DND-41 (cell line): ENCODE measurements at regions not wholly inside any gene's neighbourhood (a gene's known extent, or its start where the extent isn't known, plus 50 kb on each side); places are given as distances from the start of the nearest gene placed in this dataset.

Experiments
- EZH2 ChIP-seq: IDR thresholded peaks from 3 replicates; pipeline ENCODE4 v1.6.1; 2012; ENCODE audit warnings: borderline replicate concordance, low read depth, mild to moderate bottlenecking, moderate library complexity, low read length, inconsistent platforms; ENCODE audit not compliant: severe bottlenecking
- TF ChIP-seq, protein P1 (sequence below): IDR thresholded peaks from 2 replicates; pipeline ENCODE4 v1.5.1; 2012; ENCODE audit warnings: borderline replicate concordance, low read length, moderate library complexity, mild to moderate bottlenecking; ENCODE audit not compliant: poor library complexity, severe bottlenecking; ENCODE audit errors: extremely low read depth

DNA sequence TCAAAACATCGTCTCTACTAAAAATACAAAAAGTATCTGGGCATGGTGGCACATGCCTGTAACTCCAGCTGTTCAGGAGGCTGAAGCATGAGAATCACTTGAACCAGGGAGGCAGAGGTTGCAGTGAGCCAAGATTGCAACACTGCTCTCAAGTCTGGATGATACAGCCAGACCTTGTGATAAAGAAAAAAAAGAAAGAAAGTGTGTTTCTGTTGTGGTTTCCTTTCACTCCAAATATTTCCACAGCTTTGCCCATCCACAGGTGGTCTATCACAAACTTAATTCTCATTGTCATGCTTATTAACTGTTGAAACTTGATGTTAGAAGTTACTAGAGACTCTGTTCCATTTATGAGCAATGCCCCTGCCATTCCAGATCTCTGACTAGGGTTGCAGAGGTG is 316.0 kb upstream of the SEMA3C start:
- TF ChIP-seq, protein P1, sequence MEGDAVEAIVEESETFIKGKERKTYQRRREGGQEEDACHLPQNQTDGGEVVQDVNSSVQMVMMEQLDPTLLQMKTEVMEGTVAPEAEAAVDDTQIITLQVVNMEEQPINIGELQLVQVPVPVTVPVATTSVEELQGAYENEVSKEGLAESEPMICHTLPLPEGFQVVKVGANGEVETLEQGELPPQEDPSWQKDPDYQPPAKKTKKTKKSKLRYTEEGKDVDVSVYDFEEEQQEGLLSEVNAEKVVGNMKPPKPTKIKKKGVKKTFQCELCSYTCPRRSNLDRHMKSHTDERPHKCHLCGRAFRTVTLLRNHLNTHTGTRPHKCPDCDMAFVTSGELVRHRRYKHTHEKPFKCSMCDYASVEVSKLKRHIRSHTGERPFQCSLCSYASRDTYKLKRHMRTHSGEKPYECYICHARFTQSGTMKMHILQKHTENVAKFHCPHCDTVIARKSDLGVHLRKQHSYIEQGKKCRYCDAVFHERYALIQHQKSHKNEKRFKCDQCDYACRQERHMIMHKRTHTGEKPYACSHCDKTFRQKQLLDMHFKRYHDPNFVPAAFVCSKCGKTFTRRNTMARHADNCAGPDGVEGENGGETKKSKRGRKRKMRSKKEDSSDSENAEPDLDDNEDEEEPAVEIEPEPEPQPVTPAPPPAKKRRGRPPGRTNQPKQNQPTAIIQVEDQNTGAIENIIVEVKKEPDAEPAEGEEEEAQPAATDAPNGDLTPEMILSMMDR = no peak
- no peak for TF ChIP-seq EZH2
